Dermis microvascular lymphatic vessel endothelial cell (primary cell): ENCODE measurements at regions not wholly inside any gene's neighbourhood (a gene's known extent, or its start where the extent isn't known, plus 50 kb on each side); places are given as distances from the start of the nearest gene placed in this dataset.
A peak's percentile ranks its signal among the peaks of the same experiment; 100 is the strongest.
"Not testable (repeated sequence)": the region's sequence is repeated elsewhere in the genome, so short reads cannot be mapped to it uniquely, and the experiment has no call there.

Source experiments
- DNase-seq, 2 donors: peaks; one replicate each; pipeline versions ENCODE4 v3.0.0 to v3.0.0-alpha.2; 2010; ENCODE audit warnings: low read depth in 2 of 2

DNA sequence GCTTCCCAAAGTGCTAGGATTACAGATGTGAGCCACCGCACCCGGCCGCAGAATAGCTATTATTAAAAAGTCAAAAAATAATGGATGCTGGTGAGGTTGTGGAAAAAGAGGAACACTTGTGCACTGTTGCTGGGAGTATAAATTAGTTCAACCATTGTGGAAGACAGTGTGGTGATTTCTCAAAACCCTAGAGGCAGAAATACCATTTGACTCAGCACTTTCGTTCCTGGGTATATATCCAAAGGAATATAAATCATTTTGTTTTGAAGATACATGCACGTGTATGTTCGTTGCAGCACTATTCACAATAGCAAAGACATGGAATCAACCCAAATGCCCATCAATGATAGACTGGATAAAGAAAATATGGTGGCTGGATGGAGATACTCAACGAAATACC is 132.1 kb upstream of the MED13 start:
- not testable (repeated sequence) for DNase-seq

DNA sequence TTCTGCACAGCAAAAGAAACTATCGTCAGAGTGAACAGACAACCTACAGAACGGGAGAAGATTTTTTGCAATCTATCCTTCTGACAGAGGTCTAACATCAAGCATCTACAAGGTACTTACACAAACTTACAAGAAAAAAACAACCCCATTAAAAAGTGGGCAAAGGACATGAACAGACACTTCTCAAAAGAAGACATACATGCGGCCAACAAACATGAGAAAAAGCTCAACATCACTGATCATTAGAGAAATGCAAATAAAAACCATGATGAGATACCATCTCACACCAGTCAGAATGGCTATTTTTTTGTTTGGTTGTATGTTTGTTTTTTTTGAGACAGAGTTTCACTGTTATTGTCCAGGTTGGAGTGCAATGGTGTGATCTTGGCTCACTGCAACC is 131.5 kb upstream of the MED13 start:
- not testable (repeated sequence) for DNase-seq

DNA sequence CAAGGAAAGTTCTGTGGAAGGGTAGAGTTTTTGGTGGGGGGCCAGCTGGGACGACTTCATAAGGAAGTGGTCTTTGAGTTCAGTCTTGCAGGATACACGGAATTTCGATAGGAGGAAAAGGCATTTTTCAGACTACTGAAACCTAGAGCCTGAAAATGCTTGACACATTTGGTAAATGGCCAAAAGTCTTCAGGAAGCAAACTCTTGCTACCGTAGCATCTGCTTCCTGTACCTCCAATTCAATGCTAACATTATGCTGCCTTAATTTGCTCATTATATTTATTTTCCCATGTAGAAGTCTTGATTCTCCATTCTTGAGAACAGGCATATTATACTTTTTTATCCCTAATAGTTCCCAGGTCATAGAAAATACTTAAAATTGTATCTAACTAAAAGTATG is 129.3 kb upstream of the MED13 start:
- peak in 1 of 2 donors; percentile 82 for DNase-seq

DNA sequence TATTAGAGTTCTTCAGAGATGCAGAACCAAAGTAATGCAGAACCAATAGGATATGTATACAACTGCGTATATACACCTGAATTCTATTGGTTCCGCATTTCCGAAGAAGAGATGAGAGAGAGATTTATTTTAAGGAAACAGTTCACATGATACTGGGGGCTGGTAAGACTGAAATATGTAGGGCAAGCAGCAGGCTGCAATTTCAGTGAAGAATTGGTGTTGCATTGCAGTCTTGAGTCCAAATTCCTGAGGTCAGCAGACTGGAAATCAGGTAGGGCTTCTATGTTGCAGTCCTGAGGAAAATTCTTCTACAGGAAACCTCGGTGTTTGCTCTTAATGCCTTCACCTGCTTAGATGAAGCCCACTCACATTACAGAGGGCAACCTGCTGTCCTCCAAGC is 128.2 kb upstream of the MED13 start:
- DNase-seq: no peak

DNA sequence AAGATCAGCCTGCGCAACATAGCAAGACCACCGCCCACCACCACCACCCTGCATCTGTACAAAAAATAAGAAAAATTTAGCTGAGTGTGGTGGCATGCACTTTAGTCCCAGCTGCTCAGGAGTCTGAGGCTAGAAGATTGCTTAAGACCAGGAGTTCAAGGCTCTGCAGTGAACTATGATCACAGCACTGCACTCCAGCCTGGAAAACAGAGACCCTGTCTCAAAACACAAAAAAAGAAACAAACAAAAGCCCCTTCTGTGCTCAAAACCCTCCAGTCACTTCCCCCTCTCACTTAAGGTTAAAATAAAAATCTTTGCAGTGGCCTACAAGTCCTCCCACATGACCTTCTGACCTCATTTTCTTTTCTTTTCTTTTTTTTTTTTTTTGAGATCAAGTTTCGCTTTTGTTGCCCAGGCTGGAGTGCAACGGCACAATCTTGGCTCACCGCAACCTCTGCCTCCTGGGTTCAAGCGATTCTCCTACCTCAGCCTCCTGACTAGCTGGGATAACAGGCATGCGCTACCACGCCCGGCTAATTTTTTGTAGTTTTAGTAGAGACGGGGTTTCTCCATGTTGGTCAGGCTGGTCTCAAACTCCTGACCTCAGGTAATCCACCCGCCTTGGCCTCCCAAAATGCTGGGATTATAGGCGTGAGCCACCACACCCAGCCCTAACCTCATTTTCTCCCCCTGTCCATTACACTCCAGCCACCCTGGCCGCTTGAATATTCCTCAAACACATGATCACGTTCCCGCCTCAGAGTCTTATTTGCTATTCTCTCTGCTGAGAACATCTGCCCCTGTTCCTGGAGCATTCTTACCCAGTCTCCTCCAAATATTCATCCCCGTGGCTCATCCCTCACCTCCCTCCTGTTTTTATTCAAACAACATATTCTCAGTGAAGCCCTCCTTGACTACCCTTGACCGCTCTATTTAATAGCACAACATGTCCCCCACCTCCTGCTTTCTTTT is 126.6 kb upstream of the MED13 start:
- DNase-seq: no peak

DNA sequence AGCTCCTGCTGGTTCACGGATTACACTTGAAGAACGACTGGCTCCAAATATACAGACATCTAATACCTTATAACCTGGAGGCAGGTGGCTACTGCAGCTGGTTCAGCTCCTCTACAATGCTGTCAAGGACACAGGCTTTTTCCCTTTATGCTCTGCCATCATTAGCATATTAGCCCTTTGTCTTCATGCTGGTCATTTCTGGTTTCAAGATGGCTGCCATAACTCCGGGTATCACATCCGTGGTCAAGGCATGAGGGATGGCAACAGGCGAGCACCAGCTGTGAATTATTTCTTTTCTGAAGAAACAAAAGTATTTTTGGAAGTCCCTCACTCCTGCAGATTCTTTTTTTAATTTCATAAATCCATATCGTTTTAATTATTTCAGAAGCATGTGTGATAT is 124.3 kb upstream of the MED13 start:
- no peak for DNase-seq

DNA sequence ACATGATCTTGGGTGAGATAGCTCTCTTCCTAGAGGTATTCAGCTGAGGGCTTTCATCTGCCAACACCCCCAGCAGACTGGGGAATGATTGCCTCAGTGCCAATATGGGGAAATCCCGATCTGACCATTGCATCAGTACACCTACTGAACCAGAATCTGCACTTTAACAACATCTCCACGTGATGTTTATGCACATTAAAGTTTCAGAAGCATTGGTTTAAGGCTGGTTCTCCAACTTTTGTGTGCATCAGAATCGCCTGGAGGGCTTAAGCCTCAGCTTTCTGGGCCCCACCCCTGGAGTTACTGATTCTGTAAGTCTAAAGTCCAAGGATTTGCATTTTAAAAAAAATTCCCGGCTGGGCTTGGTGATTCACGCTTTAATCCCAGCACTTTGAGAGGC is 123.6 kb upstream of the MED13 start:
- DNase-seq: no peak

DNA sequence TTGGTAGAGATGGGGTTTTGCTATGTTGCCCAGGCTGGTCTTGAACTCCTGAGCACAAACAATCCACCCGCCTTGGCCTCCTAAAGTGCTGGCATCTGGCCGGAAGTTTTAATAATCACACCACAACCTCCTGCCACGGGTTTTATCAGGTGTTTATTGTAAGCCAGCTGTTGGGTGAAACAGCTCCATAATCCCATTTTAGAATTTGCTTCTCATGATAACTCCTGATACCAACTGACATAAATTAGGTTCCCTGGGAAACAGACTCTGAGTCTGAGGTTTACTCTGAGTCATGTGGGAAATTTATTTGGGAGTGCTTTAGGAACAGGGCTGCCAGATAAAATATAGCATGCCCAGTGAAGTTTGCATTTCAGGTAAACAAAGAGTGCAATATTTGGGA is 122.6 kb upstream of the MED13 start:
- no peak for DNase-seq

DNA sequence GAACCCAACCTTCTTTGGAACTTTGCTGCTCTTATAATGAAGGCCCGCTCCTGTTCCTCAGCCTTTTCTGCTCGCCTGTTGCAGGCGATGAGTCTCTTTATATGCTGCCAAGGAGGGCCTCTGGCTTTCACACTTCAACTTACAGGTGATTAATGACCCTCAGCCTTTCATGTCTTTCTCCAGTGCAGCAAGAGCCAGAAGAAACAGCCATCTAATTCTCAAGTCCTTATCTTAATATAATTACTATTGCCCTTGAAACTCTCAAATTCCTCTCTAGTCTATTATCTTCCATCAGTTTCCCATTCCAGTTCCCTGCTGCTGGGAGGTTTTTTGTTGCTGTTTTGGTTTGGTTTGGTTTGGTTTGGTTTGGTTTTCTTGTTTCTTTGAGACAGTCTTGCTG is 121.8 kb upstream of the MED13 start:
- DNase-seq: no peak

DNA sequence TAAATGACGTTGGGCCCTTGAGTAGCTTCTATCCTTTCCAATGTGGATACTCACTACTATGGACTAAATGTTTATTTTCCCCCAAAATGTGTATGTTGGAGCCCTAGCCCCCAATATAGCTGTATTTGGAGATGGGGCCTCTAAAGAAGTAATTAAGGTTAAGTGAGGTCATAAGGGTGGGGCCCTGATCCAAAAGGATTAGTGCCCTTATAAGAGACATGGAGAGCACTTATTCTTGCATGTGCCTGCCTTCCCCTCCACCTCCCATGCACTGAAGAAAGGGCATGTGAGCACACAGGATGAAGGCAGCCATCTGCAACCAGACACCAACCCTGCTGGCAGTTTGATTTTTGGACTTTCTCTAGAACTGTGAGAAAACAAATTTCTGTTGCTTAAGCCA is 115.7 kb upstream of the MED13 start:
- DNase-seq: no peak

DNA sequence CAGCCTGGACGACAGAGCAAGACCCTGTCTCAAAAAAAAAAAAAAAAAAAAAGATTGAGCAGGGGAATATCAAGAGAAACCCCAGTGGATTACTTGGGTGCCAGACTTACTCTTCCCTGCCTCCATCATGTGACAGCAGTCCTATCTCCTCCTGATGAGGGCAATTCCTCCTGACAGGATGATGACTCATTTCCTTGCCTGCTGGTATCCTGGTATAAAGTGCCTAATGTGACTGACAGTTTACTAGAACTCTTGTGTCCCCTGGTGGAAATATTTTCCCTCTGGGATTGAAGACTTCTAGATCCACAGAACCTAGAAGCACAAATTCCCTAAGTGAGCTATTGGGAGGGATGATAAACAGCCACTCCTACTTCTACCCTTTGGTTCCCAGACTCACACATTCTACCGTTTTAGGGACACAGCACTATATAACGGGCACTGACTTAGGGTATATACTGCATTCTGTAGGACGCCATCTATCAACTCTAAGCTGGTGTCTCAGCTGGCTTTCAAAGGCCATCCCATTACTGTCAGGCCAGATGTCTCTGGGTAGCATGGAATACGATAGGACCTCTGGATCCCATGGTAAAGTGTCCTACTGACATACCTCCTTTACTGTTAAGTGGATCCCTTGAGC is 114.6 kb upstream of the MED13 start:
- DNase-seq: peak; percentile 81 to 92

DNA sequence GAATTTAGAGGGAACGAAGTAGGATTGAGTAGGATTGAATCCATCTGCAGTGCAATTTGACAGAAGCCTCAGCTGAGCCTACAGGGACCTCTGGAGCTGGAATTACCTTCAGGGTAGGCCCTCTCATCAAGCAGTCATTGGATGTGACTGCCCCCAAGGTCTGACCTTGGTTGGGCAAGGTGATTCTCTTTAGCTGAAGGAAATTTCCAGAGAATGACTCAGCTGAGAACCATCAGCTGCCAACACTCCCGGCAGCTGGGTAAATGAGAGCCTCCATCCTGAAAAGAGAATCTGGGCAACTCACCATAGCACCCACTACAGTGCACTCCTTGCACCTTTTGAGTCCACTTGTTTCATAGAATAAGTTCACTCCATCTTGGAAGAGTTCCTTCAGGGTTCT is 113.5 kb upstream of the MED13 start:
- peak in 1 of 2 donors; percentile 49 for DNase-seq

DNA sequence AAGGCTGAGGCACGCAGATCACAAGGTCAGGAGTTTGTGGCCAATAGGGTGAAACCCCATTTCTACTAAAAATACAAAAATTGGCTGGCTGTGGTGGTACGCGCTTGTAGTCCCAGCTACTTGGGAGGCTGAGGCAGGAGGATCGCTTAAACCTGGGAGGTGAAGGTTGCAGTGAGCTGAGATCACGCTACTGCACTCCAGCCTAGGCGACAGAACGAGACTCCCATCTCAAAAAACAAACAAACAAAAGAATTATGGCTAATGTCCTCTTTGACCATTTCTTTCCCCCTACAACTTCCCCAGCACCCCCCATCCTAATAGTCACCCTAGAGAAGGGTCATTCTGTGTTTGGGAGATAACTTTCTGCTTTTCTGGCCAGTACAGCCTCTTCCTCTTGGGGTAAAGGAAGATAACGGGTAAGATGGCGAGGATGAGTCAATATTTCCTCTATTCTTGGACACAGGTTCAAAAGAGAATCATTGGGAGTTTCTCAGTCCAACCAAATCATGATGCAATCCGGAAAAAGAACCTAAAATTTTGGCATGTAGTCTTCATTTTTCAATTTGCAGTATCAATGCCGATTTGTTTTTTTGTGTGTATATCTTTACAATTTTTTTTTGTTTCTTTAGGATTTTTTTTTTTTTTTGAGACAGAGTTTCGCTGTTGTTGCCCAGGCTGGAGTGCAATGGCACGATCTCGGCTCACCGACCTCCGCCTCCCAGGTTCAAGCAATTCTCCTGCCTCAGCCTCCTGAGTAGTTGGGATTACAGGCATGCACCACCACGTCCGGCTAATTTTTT is 107.6 kb upstream of the MED13 start:
- peak in 1 of 2 donors; percentile 16 for DNase-seq

DNA sequence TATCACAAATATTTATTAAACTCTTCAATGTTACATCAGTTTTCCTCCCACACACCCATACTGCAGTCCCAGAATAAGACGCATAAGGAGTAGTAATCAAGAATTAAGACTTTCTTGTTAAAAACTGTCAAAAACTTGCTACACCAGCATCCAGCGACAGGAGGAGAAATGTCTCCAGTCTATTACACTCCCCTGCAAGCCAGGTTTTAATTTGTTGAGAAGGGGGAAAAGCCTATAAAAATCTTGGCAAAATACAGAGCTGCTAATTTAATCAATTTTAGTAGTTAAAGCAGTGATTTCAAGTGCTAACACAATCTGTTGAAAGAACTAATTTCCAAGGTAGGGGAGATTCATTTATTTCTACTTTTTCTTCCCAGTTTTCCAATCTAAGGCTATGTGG is 102.0 kb upstream of the MED13 start:
- no peak for DNase-seq

DNA sequence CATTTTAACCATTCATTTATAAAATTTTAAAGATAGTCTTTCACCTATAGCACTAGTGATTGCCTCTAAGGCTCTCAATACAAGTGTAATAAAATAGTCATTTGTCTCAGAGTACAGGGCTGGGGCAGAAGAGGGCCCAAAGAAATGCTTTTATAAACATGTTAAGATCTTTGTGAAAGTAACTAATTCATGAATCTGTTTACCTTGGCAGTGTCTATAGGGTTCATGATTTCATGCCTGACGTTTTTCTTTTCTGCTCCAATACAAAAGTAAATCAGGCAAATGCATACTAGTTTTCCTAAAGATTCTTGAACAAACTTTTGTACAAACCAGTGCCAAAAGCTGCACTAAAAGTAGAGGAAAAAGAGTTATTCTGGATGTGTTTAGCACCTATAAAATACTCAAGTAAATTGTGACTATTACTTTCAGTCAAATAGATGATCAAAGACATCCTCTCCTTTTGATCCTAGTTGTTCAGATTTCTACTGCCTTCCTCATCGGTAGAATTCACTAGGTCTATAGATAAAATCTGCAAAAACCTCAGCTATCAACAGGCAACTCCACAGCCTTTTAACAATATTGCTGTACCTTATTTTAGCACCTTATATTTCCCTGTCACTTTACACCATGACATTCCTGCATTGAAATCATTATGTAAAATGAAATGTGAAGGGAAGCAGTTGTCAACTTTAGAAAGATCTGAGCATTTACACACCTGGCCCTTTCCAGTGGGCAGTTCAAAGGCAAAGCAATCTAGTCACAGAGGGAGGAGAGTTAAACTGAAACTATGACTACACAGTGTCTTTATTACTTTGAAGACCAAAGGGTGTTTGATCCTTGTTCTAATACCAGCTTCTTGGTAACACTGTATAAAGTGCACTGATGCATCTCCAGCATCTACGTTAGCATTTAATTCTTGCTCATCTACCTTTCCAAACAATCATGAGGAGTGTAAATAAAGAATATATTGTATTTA is 100.0 kb upstream of the MED13 start:
- no peak for DNase-seq

DNA sequence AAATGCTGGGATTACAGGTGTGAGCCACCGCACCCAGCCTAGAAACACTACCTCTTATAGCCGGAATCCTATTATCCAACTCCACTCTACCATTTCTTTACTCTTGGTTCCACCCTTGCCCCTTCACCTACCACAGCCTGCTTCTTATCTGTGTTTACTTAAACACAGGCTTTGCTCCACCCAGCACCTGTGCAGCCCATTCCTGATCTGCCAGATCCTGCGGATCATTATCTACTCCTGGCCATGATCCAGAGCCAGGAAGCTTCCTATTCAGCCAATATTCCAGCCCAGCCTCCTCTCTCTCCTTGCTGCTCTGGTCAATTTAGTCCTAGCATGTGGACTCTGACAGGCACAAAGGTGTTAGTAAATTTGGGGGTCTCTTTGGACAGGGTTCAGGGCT is 98.8 kb upstream of the MED13 start:
- DNase-seq: no peak

DNA sequence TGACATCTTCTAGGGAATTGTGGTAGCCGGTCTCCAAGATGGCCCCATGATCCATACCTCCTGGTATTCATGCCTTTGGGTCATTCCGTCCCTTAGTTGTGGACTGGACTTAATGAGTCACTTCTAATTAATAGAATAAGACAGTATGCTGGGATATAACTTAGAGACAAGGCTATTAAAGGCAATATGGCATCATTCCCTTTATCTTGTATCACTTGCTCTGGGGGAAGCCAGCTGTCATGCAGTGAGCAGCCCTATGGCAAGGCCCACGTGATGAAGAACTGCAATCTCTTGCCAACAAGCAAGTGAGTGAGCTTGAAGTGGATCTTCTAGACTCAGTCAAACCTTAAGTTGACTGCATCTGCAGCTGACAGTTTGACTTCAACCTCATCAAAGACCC is 97.8 kb upstream of the MED13 start:
- no peak for DNase-seq

DNA sequence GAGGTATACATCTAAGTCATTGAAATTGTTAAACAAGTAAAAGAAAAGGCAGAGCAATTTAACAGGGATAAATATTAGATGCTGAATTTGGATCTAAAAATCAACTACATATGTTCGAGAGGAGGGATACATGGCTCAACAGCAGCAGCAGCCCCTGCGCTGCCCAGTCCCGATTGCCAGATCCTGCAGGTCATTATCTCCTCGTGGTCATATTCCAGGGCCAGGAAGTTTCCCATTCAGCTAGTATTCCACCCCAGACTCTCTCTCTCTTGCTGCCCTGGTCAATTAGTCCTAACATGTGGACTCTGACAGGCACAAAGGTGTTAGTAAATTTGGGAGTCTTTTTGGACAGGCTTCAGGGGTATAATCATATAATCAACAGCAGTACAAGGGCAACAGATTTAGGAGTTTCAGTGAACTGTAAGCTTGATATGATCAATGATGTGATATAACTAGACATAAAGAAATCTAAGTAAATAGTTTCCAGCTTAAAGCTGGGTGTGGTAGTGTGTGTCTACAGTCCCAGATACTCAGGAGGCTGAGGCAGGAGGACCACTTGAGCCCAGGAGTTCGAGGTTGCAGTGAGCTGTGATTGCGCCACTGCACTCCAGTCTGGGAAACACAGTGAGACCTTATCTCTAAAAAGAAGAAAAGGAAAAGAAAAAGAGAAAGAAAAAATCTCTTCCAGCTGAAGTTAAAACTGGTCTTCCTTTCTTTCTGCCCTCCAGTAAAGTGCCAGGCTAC is 96.5 kb upstream of the MED13 start:
- no peak for DNase-seq

DNA sequence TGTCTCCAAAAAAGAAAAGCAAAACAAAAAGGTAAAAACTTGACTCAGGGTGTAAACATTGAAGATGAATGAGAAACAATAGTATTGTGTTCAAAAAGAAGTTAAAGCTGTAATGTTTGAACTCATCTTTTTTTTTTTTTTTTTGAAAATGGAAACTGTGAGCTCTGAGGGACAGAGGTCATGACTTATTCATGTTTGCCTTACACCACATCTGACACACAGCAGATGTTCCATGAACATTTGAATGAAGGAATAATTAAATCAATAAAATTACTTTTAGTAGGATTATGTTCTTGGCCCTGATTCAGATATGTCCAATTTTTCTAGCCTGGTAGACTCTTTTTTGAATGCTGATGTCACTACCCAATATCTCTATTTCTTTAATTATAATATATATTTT is 95.7 kb upstream of the MED13 start:
- no peak for DNase-seq

DNA sequence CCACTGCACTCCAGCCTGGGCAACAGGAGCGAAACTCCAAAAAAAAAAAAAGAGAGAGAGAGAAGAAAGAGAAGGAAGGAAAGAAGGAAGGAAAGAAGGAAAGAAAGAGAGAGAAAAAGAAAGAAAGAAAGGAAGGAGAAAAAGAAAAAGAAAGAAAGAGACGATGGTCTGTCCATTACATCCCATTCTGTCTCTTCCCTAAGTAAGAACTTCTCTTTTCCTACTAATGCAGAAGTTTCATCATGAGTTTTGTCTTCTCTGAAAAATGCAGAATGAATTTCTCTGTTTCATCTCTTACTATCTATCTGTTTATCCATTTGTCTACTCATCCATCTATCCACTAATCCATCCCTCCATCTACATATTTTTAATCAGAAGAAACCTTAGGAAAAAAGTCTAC is 94.9 kb upstream of the MED13 start:
- DNase-seq: no peak
